ENCODE measurements at regions not wholly inside any gene's neighbourhood (a gene's known extent, or its start where the extent isn't known, plus 50 kb on each side); places are given as distances from the start of the nearest gene placed in this dataset.

DNA sequence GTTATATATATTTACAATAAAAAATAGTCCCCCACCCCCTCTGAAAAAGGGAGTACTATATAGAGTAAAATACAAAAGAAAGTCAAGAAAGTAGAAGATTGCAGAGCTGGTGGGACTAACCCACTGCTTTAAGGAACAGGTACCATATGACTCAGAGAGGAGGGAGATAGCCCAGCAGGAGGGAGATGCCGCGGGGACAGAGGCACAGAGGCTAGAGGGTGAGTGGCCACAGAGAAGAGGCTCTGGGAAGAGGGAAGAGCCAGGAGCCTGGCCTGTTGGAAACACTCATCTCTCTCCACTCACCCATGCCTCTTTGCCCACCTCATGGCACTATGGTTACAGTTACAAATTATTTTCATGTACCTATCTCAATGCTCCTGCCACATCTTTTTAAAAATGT lies 53.6 kb upstream of the LYVE1 start:
- TF ChIP-seq TAF1 (IDR thresholded peaks at IDR 0.05; ENCODE audit: borderline replicate concordance, insufficient read depth, low read length) = no peak
- TF ChIP-seq, protein P1, sequence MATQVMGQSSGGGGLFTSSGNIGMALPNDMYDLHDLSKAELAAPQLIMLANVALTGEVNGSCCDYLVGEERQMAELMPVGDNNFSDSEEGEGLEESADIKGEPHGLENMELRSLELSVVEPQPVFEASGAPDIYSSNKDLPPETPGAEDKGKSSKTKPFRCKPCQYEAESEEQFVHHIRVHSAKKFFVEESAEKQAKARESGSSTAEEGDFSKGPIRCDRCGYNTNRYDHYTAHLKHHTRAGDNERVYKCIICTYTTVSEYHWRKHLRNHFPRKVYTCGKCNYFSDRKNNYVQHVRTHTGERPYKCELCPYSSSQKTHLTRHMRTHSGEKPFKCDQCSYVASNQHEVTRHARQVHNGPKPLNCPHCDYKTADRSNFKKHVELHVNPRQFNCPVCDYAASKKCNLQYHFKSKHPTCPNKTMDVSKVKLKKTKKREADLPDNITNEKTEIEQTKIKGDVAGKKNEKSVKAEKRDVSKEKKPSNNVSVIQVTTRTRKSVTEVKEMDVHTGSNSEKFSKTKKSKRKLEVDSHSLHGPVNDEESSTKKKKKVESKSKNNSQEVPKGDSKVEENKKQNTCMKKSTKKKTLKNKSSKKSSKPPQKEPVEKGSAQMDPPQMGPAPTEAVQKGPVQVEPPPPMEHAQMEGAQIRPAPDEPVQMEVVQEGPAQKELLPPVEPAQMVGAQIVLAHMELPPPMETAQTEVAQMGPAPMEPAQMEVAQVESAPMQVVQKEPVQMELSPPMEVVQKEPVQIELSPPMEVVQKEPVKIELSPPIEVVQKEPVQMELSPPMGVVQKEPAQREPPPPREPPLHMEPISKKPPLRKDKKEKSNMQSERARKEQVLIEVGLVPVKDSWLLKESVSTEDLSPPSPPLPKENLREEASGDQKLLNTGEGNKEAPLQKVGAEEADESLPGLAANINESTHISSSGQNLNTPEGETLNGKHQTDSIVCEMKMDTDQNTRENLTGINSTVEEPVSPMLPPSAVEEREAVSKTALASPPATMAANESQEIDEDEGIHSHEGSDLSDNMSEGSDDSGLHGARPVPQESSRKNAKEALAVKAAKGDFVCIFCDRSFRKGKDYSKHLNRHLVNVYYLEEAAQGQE (IDR thresholded peaks at IDR 0.05; ENCODE audit: insufficient read depth in 1 of 2, low read depth in 2 of 2, low read length in 2 of 2) = no peak
- TF ChIP-seq POLR2AphosphoS5 (IDR thresholded peaks at IDR 0.05; ENCODE audit: low read depth, low read length) = no peak
- TF ChIP-seq SIN3A (IDR thresholded peaks at IDR 0.05; ENCODE audit: borderline replicate concordance, insufficient read depth, low read length) = no peak

Measured in PFSK-1 (cell line).